PC-3 (cell line): ENCODE measurements at regions not wholly inside any gene's neighbourhood (a gene's known extent, or its start where the extent isn't known, plus 50 kb on each side); places are given as distances from the start of the nearest gene placed in this dataset.

Experiments used
- ATAC-seq: fragments of 200-7000 bp; cut with Tn5 transposase; 2 replicates; pipeline ENCODE4 v1.9.1; 2020; ENCODE audit warnings: mild to moderate bottlenecking, moderate library complexity
- BruUV-seq: library from RNA; stranded (reverse); fragments of 400-500 nt; replicated peaks from 2 replicates; lab custom pipeline; 2021; lab: Mats Ljungman, UMichigan
- CTCF ChIA-PET: fragments of 300-600 bp; sonication (Branson Sonifier 250); formaldehyde crosslinking; loops from one replicate; lab custom pipeline; 2022; ENCODE audit warnings: antibody characterized with exemption; lab: Charles Lee
- POLR2A ChIA-PET: fragments of 300-600 bp; sonication (Branson Sonifier 250); formaldehyde crosslinking; loops from one replicate; lab custom pipeline; 2022; ENCODE audit warnings: antibody characterized with exemption; ENCODE audit not compliant: unreplicated experiment; lab: Charles Lee
- DNase-seq: peaks from one replicate; pipeline ENCODE4 v3.0.0-alpha.2; 2015
- H2AFZ ChIP-seq: fragments of 300-600 bp; sonication (generic); 2 replicates; pipeline ENCODE4 v1.6.0; 2016; ENCODE audit warnings: antibody characterized with exemption, low read length
- H3F3A ChIP-seq: fragments of 300-600 bp; sonication (generic); one replicate; pipeline ENCODE4 v1.6.0; 2017; ENCODE audit warnings: antibody characterized with exemption, low read length, control low read depth, mild to moderate bottlenecking; ENCODE audit not compliant: unreplicated experiment
- H3K27ac ChIP-seq: fragments of 300-600 bp; sonication (generic); 2 replicates; pipeline ENCODE4 v1.5.1; 2016; ENCODE audit warnings: mild to moderate bottlenecking, low read length
- H3K27me3 ChIP-seq: fragments of 300-600 bp; sonication (generic); 2 replicates; pipeline ENCODE4 v1.6.1; 2016; ENCODE audit warnings: low read length, mixed read lengths
- H3K36me3 ChIP-seq: fragments of 300-600 bp; sonication (generic); 2 replicates; pipeline ENCODE4 v1.6.1; 2016; ENCODE audit warnings: low read depth, mixed run types, low read length, mixed read lengths
- H3K4me1 ChIP-seq: fragments of 300-600 bp; sonication (generic); 2 replicates; pipeline ENCODE4 v1.5.1; 2016; ENCODE audit warnings: low read length; ENCODE audit not compliant: insufficient read depth
- H3K4me2 ChIP-seq: fragments of 300-600 bp; sonication (generic); 2 replicates; pipeline ENCODE4 v1.6.0; 2016; ENCODE audit warnings: low read length
- H3K4me3 ChIP-seq: fragments of 300-600 bp; sonication (generic); 2 replicates; pipeline ENCODE4 v1.5.1; 2016; ENCODE audit warnings: mild to moderate bottlenecking, low read length, mixed read lengths
- H3K79me2 ChIP-seq: fragments of 300-600 bp; sonication (generic); 2 replicates; pipeline ENCODE4 v1.6.1; 2017; ENCODE audit warnings: low read length, mixed read lengths
- H3K9ac ChIP-seq: fragments of 300-600 bp; sonication (generic); 2 replicates; pipeline ENCODE4 v1.6.0; 2016; ENCODE audit warnings: mild to moderate bottlenecking, low read length
- H3K9me2 ChIP-seq: fragments of 300-600 bp; sonication (generic); replicated peaks from 2 replicates; pipeline ENCODE4 v1.6.1; 2016; ENCODE audit warnings: mixed run types, low read length, mixed read lengths
- H3K9me3 ChIP-seq: fragments of 300-600 bp; sonication (generic); 2 replicates; pipeline ENCODE4 v1.6.1; 2016; ENCODE audit warnings: low read length, mixed read lengths
- H4K20me1 ChIP-seq: fragments of 300-600 bp; sonication (generic); 2 replicates; pipeline ENCODE4 v1.6.1; 2016; ENCODE audit warnings: low read length, mixed read lengths
- EZH2 ChIP-seq: fragments of 300-600 bp; sonication (generic); IDR thresholded peaks from one replicate; pipeline ENCODE4 v1.6.1; 2017; ENCODE audit warnings: antibody characterized with exemption, mild to moderate bottlenecking, low read length; ENCODE audit not compliant: unreplicated experiment
- EZH2phosphoT487 ChIP-seq: fragments of 300-600 bp; sonication (generic); IDR thresholded peaks from 2 replicates; pipeline ENCODE4 v1.6.1; 2018; ENCODE audit warnings: mild to moderate bottlenecking, antibody characterized with exemption, low read length, borderline replicate concordance
- intact Hi-C: fragments of 100-400 bp; cut with micrococcal nuclease; formaldehyde crosslinking; loops from 2 replicates; pipeline ENCODE4 v1.9.0; 2023
- TF ChIP-seq, protein P1 (sequence below): fragments of 300-600 bp; sonication (generic); conservative IDR thresholded peaks from 2 replicates; pipeline ENCODE4 v1.5.1; 2017; ENCODE audit warnings: antibody characterized with exemption, low read depth, mild to moderate bottlenecking, low read length

DNA sequence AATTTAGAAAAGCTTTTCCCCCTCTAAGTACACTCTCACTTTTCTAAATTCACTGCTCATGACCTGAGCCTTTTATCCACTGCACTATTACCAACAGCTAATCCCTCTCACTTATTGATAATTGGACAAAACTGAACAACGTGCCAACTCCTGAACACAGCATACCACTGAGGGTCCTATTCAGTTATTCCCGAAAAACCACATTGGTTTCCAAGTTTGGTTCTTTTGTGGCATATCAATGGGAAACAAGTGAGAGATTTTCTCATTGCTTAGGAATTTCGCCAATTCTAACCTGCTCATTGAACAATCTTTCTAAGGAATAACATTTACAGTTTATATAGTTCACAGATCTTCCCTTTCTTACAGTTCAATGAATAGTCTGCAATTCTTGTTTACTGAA lies 977.4 kb downstream of the TMEM182 start:
- DNase-seq, result no peak
- Histone ChIP-seq H3K79me2 (no peaks in the 10 kb centered on the region), H3K9me3 (0 out of 2 replicates have a peak, but pooled peaks cover under 1% of the 10 kb centered on the region), H3K27me3 (0 out of 2 replicates have a peak, but pooled peaks cover 8% of the 10 kb centered on the region), H3F3A (no peaks in the 10 kb centered on the region), H4K20me1 (no peaks in the 10 kb centered on the region), H3K27ac (no peak overlapping the region), H2AFZ (no peak overlapping the region), H3K9ac (no peak overlapping the region), H3K9me2 (no peaks in the 10 kb centered on the region), H3K4me2 (no peak overlapping the region), H3K4me1 (no peaks in the 10 kb centered on the region), H3K36me3 (no peaks in the 10 kb centered on the region), H3K4me3 (no peak overlapping the region)
- intact Hi-C loops, result no loop called here
- BruUV-seq, result no TSS peak
- POLR2A ChIA-PET, result no interaction called here
- no peak for ATAC-seq
- CTCF ChIA-PET, result no interaction called here
- no peak for TF ChIP-seq EZH2
- TF ChIP-seq, protein P1, sequence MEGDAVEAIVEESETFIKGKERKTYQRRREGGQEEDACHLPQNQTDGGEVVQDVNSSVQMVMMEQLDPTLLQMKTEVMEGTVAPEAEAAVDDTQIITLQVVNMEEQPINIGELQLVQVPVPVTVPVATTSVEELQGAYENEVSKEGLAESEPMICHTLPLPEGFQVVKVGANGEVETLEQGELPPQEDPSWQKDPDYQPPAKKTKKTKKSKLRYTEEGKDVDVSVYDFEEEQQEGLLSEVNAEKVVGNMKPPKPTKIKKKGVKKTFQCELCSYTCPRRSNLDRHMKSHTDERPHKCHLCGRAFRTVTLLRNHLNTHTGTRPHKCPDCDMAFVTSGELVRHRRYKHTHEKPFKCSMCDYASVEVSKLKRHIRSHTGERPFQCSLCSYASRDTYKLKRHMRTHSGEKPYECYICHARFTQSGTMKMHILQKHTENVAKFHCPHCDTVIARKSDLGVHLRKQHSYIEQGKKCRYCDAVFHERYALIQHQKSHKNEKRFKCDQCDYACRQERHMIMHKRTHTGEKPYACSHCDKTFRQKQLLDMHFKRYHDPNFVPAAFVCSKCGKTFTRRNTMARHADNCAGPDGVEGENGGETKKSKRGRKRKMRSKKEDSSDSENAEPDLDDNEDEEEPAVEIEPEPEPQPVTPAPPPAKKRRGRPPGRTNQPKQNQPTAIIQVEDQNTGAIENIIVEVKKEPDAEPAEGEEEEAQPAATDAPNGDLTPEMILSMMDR, result no peak
- TF ChIP-seq EZH2phosphoT487, result no peak

DNA sequence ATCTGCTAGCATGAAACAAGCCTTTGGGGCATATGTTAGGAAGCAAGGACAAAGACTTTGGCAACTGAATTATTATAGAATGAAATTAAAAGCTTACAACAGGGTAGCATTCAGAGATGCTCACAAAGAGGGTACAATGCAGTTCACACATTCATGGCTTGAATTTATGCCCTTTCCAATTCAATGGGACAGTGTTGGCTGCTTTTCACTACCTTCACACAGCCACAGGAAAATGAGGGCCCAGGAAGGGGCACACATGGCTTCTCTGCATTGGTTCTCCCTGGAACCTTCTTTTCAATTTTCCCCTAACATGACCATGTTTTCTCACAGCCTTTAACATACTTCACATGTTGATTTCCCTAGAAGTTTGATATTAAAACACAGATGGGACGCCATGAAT lies 978.1 kb downstream of the TMEM182 start:
- POLR2A ChIA-PET, result no interaction called here
- no peaks in the 10 kb centered on the region for H3K9me3 ChIP-seq
- H3K9ac ChIP-seq, result no peak overlapping the region
- no peaks in the 10 kb centered on the region for H4K20me1 ChIP-seq
- no TSS peak for BruUV-seq
- ATAC-seq (no peak), DNase-seq (no peak)
- H3K9me2 ChIP-seq, result no peaks in the 10 kb centered on the region
- CTCF ChIA-PET, result no interaction called here
- H2AFZ ChIP-seq, result no peak overlapping the region
- no peaks in the 10 kb centered on the region for H3F3A ChIP-seq
- H3K27me3 ChIP-seq, result 0 out of 2 replicates have a peak, but pooled peaks cover 8% of the 10 kb centered on the region
- H3K4me2 ChIP-seq, result no peak overlapping the region
- H3K4me1 ChIP-seq, result no peaks in the 10 kb centered on the region
- TF ChIP-seq, protein P1, result no peak
- TF ChIP-seq EZH2phosphoT487 (no peak), EZH2 (no peak)
- no peak overlapping the region for H3K4me3 ChIP-seq
- H3K79me2 ChIP-seq, result no peaks in the 10 kb centered on the region
- no peak overlapping the region for H3K27ac ChIP-seq
- intact Hi-C loops, result no loop called here
- no peaks in the 10 kb centered on the region for H3K36me3 ChIP-seq

DNA sequence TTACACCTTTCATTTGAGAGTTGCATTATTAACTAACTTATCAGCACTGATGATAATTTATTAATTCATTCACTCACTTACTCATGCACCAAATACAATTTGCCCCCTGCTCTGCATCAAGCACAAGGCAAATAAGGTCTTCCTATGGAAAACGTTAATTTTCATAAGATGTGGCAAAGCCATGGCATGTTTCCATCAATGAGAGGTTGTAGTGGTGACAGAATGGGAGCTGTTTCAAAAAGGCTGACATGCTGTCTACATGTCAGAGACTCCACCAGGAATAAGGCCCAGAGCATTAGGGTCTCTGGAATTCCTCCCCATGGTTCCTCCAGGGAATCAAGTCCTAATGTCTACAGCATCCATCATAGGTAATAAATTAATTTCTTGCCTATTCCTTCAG lies 978.8 kb downstream of the TMEM182 start:
- ChIA-PET CTCF (no interaction called here), POLR2A (no interaction called here)
- DNase-seq (no peak), ATAC-seq (no peak)
- Histone ChIP-seq H3K27me3 (0 out of 2 replicates have a peak, but pooled peaks cover 8% of the 10 kb centered on the region), H3K9me3 (no peaks in the 10 kb centered on the region), H3K36me3 (no peaks in the 10 kb centered on the region), H3K79me2 (no peaks in the 10 kb centered on the region), H3K9me2 (no peaks in the 10 kb centered on the region), H3K9ac (no peak overlapping the region), H3K4me2 (no peak overlapping the region), H4K20me1 (no peaks in the 10 kb centered on the region), H3K4me1 (no peaks in the 10 kb centered on the region), H2AFZ (no peak overlapping the region), H3K4me3 (no peak overlapping the region), H3F3A (no peaks in the 10 kb centered on the region), H3K27ac (no peak overlapping the region)
- TF ChIP-seq EZH2phosphoT487 (no peak), EZH2 (no peak)
- TF ChIP-seq, protein P1, result no peak
- no TSS peak for BruUV-seq
- intact Hi-C loops, result no loop called here
